UCSD-AML1 (cell line): ENCODE measurements at regions not wholly inside any gene's neighbourhood (a gene's known extent, or its start where the extent isn't known, plus 50 kb on each side); places are given as distances from the start of the nearest gene placed in this dataset.
"Not testable (repeated sequence)": the region's sequence is repeated elsewhere in the genome, so short reads cannot be mapped to it uniquely, and the experiment has no call there.

Experiments
- DNase-seq: peaks from one replicate; lab custom pipeline; 2025; ENCODE audit not compliant: unreplicated experiment; lab: John Stamatoyannopoulos, UW

GRCh38 chr16:10312784-10313724 lies 72.8 kb upstream of the ATF7IP2 start:
- no peak for DNase-seq

DNA sequence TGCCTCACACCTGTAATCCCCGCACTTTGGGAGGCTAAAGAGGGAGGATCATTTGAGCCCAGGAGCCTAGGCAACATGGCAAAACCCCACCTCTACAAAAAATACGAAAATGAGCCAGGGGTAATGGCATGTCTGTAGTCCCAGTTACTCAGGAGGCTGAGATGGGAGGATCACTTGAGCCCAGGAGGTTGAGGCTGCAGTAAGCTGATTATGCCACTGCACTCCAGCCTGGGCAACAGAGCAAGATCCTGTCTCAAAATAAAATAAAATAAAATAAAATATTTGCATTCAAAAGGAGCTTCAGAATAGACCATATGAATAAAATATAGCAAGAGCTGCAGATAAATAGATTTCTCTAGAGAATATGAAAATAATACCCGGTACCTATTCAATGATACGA lies 71.5 kb upstream of the ATF7IP2 start:
- DNase-seq = no peak

GRCh38 chr16:10314811-10315210 lies 71.0 kb upstream of the ATF7IP2 start:
- DNase-seq = no peak

DNA sequence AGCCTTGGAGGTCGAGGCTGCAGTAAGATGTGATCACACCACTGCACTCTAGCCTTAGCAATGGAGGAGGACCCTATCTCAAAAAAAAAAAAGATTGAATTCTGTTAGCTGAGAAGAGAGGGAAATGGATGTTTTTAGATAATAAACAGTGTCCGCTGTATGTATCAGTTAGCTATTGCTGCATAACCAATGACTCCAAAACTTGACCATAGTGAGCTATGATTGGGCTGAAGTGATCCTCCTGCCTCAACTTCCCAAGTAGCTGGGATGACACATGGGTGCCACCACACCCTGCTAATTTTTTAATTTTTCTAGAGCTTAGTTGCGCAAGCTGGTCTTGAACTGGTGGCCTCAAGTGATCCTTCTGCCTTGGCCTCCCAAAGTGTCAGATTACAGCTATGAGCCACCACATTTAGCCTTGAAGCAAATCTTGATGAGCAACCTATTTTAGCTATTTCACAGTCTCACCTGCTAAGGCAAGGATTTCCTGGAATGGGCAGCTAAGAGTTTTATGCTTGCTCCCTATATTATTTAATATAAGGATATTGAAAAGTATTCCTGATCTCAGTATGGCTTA lies 68.3 kb upstream of the ATF7IP2 start:
- DNase-seq = no peak

DNA sequence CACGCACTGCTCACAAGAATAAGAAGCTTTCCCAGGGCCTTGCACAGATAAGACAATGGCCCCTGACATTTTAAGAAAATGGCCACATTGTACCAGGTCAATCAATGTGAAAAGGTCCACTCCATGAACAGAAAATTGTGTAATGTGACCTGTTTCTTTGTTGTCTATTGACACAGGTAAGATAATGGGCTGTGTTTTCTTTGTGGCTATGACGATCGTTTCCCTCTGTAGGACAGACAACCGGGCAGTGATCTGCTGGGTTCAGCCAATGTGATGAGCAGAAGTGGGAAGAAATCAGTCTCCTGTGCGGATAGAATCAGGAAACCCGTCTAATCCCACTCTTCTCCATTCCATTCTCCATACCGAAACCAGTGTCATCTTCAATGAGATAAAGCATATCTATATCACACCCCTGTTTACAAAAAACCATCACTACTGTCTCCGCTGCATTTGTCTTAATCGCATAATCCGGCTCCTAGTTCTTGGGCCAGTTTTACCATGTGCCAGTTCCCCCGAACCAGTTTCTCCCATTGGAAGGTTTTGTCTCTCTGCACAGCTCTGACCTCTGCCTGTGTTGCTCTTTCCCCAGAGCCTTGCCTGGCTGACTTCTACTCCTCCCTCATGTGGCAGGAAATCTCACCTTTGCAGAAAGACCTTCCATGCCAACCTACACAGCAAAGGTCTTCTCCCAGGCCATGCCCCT lies 66.9 kb upstream of the ATF7IP2 start:
- no peak for DNase-seq

DNA sequence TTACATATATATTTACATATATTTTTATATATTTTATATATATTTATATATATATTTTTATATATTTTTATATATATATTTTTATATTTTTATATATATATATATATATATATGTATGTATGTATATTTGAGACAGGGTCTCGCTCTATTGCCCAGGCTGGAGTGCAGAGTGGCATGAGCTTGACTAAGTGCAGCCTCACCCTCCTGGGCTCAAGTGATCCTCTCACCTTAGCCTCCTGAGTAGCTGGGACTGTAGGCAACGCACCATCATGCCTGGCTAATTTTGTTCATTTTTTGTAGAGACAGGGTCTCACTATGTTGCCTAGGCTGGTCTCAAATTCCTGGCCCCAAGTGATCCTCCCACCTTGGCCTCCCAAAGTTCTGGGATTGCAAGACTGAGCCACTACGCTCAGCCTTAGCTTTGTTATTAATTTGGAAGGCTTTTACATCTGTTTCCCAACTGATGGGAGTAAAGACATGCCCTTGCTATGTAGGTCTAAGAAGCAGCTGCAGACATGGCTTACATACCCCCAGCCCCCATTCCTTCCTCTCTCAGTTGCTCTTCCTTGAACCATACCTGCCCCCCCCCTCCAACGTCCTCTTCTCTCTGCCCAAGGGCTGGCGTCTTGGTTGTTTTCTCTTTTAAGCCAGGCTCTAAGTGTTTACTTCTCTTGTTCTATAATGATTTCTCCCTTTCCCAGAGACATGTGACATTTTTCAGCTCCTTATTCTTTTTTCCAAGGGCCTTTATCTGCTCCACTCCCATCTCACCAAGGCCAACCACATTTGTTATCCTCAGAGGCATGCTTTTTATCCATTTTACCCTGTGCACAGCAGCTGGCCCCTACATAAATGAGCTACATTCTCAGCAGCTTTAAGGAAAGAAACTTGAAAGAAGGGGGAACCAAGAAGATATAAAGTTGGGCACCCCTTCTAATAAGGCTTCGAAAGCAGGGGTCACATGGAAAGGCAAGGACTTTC lies 64.2 kb upstream of the ATF7IP2 start:
- no peak for DNase-seq

DNA sequence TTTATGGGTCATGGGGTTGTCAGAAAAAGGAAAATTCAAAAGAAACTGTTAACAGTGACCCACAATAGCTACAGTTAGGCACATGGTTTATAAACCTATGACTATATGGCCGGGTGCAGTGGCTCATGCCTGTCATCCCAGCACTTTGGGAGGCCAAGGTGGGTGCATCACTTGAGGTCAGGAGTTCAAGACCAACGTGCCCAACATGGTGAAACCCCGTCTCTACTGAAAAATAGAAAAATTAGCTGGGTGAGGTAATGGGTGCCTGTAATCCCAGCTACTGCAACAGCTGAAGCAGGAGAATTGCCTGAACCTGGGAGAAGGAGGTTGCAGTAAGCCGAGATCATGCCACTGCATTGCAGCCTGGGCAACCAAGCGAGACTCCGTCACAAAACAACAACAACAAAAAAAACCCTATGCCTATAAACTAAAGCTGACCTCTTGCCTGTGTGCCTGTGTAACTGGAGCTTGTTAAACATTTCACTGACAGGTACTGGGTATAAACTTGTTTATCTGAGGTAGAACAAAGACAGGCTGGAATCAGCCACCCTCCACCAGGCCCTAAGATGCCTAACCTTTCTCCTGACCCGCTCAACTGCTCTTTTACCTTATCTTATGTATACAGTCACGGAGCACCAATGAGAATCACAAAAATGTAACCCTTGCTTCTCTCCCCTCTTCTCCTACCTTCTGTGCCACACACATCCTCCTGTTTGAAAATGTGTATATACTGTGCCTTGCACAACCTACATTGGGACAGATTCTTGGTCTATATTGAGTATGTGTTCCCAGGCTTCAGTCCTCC lies 62.9 kb upstream of the ATF7IP2 start:
- no peak for DNase-seq

- no peak for DNase-seq
Observed at GRCh38 chr16:10323528-10323869, 62.4 kb upstream of the ATF7IP2 start.

DNA sequence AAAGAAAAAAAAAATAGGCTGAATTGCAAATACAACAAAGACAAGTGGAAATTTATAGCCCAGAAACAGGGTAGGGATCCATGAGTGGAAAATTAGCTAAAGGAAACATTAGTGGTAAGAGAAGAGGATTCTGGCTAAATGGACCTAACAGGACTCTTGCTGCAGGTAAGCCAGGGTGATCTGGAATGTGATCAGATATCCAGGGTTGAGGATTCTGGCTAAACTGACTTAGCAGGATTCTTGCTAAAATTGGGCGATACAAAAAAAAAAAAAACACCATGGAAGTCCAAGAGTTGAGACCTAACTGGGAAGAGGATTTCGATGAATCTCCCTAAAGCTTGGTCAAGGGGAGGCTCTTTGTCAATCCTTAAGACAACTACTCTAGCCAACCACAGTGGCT lies 61.7 kb upstream of the ATF7IP2 start:
- no peak for DNase-seq

- DNase-seq = no peak
Observed at GRCh38 chr16:10325783-10326543, 59.9 kb upstream of the ATF7IP2 start.

DNA sequence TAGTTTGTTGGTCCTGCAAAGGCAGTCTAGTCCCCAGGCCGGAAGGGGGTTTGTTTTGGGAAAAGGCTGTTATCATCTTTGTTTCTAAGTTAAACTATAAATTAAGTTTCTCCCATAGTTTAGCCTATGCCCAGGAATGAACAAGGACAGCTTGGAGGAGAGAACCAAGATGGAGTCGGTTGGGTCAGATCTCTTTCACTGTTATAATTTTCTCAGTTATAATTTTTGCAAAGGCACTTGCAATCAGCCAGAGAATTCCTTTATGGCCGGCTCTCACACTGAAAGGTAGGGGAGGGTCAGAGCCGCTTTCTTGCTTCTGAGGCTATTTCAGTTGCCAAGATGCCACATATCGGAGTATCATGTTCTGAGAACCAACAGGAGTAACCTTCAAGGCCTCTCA lies 59.2 kb upstream of the ATF7IP2 start:
- DNase-seq = no peak

DNA sequence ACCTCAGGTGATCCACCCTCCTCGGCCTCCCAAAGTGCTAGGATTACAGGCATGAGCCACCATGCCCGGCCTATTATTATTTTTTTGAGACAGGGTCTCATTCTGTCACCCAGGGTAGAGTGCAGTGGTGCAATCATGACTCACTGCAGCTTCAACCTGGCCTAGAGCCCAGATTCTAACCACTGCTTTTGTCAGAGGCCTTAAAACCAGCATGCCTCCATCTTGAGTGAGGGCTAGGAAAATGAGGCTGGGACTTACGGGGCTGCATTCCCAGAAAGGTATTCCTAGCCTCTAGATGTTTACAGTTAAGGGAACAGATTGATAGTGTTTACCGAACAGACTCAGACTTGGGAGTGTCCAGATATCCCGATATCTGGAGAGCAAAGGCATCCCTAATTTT lies 57.6 kb upstream of the ATF7IP2 start:
- not testable (repeated sequence) for DNase-seq

- no peak for DNase-seq
Observed at GRCh38 chr16:10332241-10332640, 53.6 kb upstream of the ATF7IP2 start.

GRCh38 chr16:10332775-10333174 lies 53.1 kb upstream of the ATF7IP2 start:
- DNase-seq = no peak

DNA sequence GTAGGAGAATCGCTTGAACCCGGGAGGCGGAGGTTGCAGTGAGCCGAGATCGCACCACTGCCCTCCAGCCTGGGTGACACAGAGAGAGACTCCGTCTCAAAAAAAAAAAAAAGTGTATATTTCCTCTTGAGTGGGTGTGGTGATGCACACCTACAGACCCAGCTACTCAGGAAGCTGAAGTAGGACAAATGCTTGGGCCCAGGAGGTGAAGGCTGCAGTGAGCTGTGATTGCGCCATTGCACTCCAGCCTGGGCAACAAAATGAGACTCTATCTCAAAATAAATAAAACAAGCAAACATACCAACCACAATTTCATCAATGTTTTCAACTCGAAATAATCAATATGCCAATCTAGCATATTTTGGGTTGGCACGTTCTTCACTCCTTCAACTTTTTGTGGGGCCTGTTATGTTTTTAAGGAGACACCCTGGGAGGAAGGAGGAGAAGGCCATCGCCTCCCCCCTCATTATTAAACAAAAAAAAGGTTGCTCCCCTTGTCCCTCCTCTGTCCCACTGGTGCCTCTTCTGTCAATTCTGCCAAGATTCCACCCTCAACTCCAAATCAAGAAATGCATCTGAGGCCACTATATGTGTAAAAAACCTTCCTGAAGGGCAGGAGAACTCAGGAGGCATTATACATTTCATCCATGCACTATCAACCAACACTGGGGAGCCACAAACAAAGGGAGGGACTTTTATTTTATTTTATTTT lies 52.4 kb upstream of the ATF7IP2 start:
- DNase-seq = no peak

- no peak for DNase-seq
Observed at GRCh38 chr16:10335681-10336080, 50.2 kb upstream of the ATF7IP2 start.
